HG02678 (cell line): ENCODE measurements at regions not wholly inside any gene's neighbourhood (a gene's known extent, or its start where the extent isn't known, plus 50 kb on each side); places are given as distances from the start of the nearest gene placed in this dataset.

ENCODE experiments used
- ATAC-seq: cut with Tn5 transposase; IDR thresholded peaks from one replicate; pipeline ENCODE4 v1.9.1; 2021; ENCODE audit warnings: mild to moderate bottlenecking, moderate library complexity; ENCODE audit not compliant: unreplicated experiment

GRCh38 chr16:86823888-86824671 lies 245.7 kb downstream of the FOXL1 start:
- no peak for ATAC-seq

- ATAC-seq, result no peak
These were observed 246.5 kb downstream of the FOXL1 start for GRCh38 chr16:86824751-86825296.

- ATAC-seq, result no peak
These were observed 247.3 kb downstream of the FOXL1 start for GRCh38 chr16:86825631-86826030.

GRCh38 chr16:86826941-86827340 lies 248.6 kb downstream of the FOXL1 start:
- ATAC-seq, result no peak

GRCh38 chr16:86827521-86827920 lies 249.2 kb downstream of the FOXL1 start:
- ATAC-seq, result no peak

GRCh38 chr16:86828202-86828601 lies 249.9 kb downstream of the FOXL1 start:
- ATAC-seq, result no peak

GRCh38 chr16:86828653-86829052 lies 250.3 kb downstream of the FOXL1 start:
- no peak for ATAC-seq

GRCh38 chr16:86831366-86831765 lies 253.0 kb downstream of the FOXL1 start:
- ATAC-seq, result no peak

- no peak for ATAC-seq
These were observed 254.8 kb downstream of the FOXL1 start for GRCh38 chr16:86833136-86833535.

- no peak for ATAC-seq
These were observed 256.2 kb downstream of the FOXL1 start for GRCh38 chr16:86834451-86835035.

GRCh38 chr16:86835982-86836381 lies 257.6 kb downstream of the FOXL1 start:
- ATAC-seq, result no peak

- no peak for ATAC-seq
These were observed 258.3 kb downstream of the FOXL1 start for GRCh38 chr16:86836503-86837129.

GRCh38 chr16:86843812-86844211 lies 265.5 kb downstream of the FOXL1 start:
- no peak for ATAC-seq

- no peak for ATAC-seq
These were observed 266.3 kb downstream of the FOXL1 start for GRCh38 chr16:86844695-86845094.

- ATAC-seq, result no peak
These were observed 267.8 kb downstream of the FOXL1 start for GRCh38 chr16:86846136-86846535.

- no peak for ATAC-seq
These were observed 270.5 kb downstream of the FOXL1 start for GRCh38 chr16:86848821-86849220.

- ATAC-seq, result no peak
These were observed 272.3 kb downstream of the FOXL1 start for GRCh38 chr16:86850670-86851069.

GRCh38 chr16:86852135-86852534 lies 273.8 kb downstream of the FOXL1 start:
- ATAC-seq, result no peak

- ATAC-seq, result no peak
These were observed 275.8 kb downstream of the FOXL1 start for GRCh38 chr16:86854058-86854621.

GRCh38 chr16:86854626-86855294 lies 276.4 kb downstream of the FOXL1 start:
- no peak for ATAC-seq
